AG20443 (cell line): ENCODE measurements at regions not wholly inside any gene's neighbourhood (a gene's known extent, or its start where the extent isn't known, plus 50 kb on each side); places are given as distances from the start of the nearest gene placed in this dataset.
"Not testable (repeated sequence)": the region's sequence is repeated elsewhere in the genome, so short reads cannot be mapped to it uniquely, and the experiment has no call there.

Experiments
- DNase-seq: peaks from one replicate; pipeline ENCODE4 v3.0.0; 2012; ENCODE audit warnings: low spot score, mixed read lengths

DNA sequence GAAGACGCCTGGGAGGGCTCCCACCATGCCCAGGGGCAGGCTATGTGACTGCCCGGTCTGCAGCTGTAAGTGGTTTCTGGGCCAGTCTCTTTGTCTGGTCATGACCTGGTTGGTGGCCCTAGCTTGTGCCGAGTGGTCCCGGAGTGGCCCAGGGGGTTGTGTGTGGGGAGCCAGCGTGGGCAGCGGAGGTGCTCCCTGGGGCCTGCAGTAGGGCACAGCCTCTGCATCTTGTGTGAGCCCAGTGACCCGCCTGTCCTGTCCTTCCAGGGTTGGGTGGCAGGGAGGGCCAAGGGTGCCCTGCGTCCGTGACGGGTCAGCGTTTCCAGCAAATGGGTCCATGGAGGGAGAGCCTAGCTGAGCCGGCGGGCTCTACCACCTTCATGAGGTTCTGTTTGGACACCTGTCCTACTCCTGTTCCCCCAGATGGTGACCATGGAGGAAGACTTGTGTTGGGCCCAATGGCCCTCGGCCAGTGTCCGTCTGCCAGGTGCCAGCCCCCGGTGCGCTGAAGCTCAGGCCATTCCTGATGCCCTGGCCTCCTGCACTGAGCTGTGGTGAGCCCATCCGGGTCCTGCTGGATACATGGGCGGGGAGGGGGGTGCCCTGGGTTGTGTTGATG lies 215.4 kb downstream of the SNRPN start:
- DNase-seq, result no peak

DNA sequence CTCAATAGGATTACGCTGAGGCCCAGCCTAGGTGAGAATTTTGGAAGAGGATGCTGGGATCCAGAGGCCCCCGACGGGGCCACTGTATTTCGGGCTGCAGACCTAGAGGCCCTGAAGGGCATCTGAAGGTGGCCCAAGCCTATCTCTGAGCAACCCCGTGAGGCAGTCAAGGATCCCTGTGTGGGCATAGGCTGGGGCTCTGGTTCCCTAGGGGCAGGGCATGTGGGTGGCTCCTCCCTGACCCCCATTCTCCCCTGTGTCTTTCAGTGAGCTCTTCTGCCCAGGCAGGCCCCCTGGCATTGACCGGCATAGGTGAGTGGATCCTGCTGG lies 216.0 kb downstream of the SNRPN start:
- no peak for DNase-seq

DNA sequence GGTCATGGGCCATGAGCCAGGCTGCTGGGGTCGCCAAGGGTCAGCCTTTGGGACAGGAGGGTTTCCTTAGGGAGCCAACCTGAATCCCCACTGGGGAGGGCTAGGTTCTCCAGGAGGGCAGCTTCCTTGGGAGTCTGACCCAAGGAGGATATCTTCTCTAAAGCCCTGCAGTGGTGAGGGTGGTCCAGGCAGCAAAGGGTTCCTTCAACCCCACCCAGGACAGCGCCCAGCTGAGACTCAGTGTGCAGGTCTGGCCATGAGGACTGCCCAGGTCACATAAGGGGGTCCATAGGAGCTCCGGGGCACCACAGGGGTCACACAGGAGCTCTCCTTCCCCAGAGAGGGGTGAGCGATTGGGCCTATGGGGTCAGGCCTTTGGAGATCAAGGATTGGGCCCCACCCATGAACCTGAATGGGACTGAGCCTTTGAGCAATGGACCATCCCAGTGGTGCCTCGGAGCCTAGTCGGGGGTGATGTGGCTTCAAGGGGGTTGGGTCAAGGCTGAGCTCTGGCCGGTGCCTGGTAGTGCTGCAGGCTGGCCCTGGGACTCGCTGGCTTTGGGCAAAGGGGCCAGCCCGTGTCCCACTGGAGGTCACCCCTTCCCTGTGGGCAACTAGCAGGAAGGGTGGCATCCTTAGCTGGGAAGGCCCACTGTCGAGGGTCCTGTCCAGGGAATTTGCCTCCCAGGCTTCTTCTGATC lies 216.5 kb downstream of the SNRPN start:
- DNase-seq, result no peak

DNA sequence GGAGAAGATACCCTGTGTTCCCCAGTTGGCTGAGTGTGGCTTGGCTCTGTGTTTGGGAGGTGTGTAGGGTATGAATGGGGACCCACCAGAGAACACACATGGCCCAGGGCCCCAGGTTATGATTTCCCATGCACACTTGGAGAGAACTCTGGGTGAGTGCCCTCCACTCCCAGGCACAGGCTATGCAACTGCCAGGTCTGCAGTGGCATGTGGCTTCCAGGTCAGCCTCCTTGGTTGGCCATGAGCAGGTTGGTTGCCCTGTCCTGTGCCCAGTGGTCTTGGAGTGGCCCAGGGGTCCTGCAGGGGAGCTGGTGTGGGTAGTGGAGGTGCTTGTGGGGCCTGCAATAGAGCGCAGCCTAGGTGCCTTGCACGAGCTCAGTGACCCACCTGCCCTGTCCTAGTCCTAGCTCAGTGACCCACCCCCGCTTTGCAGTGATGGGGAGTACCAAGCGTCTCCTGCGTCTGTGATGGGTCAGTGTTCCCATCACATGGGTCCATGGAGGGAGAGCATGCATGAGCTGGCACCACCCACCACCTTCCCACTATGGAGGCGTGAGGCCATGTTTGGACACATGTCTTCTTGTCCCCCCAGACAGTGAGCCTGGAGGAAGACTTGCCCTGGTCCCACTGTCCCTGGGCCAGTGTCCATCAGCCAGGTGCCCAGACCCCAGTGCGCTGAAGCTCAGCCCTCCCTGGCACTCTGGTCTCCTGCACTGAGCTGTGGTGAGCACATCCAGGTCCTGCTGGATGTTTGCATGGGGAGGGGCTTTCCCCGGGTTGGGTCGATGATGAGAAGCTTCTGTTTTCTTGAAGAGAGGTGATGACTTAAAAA lies 217.3 kb downstream of the SNRPN start:
- no peak for DNase-seq

DNA sequence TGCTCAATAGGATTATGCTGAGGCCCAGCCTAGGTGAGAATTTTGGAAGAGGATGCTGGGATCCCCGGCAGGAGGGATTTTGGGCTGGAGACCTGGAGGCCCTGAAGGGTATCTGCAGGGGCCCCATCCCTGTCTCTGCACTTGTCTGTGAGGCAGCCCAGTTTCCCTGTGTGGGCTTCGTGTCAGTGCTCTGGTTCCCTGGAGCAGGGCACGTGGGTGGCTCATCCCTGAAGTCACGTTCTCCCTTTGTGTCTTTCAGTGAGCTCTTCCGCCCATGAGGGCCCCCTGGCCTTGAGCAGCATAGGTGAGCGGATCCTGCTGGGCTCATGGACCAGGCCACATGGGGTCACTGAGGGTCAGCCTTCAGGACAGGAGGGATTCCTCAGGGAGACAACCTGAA lies 217.9 kb downstream of the SNRPN start:
- no peak for DNase-seq

DNA sequence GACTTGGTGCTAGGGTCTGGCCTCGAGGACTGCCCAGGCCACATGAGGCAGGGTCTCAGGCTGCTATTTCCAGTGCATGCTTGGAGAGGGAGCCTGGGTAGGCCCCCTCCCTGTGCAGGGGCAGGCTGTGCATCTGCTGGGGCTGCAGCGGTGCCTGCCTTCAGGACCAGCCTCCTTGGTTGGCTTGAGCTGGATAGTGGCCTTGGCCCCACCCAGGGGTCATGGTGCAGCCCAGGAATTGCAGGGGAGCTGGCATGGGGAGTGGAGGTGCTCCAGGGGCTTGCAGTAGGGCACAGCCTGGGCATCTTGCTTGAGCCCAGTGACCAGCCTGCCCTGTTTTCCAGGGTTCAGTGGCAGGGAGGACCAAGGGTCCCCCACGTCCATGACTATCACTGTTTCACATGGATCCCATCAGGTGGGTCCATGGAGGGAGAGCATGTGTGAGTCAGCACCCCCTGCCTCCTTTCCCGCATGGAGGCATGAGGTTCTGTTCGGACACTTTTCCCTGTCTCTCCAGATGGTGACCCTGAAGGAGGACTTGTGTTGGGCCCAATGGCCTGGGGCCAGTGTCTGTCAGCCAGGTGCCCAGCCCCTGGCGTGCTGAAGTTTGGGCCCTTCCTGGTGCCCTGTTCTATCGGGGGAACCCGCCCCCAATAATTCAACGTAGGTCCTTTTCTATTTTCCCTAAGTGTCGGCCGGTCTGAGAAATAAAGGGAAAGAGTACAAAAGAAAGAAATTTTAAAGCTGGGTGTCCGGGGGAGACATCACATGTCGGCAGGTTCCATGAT lies 218.6 kb downstream of the SNRPN start:
- DNase-seq, result no peak

DNA sequence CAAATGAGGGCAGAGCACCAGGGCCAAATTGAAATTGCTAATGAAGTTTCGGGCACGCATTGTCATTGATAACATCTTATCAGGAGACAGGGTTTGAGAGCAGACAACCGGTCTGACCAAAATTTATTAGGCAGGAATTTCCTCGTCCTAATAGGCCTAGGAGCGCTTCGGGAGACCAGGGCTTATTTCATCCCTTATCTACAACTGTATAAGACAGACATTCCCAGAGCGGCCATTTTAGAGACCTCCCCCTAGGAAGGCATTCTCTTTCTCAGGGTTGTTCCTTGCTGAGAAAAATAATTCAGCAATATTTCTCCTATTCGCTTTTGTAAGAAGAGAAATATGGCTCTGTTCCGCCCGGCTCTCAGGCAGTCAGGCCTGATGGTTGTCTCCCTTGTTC lies 219.4 kb downstream of the SNRPN start:
- not testable (repeated sequence) for DNase-seq

DNA sequence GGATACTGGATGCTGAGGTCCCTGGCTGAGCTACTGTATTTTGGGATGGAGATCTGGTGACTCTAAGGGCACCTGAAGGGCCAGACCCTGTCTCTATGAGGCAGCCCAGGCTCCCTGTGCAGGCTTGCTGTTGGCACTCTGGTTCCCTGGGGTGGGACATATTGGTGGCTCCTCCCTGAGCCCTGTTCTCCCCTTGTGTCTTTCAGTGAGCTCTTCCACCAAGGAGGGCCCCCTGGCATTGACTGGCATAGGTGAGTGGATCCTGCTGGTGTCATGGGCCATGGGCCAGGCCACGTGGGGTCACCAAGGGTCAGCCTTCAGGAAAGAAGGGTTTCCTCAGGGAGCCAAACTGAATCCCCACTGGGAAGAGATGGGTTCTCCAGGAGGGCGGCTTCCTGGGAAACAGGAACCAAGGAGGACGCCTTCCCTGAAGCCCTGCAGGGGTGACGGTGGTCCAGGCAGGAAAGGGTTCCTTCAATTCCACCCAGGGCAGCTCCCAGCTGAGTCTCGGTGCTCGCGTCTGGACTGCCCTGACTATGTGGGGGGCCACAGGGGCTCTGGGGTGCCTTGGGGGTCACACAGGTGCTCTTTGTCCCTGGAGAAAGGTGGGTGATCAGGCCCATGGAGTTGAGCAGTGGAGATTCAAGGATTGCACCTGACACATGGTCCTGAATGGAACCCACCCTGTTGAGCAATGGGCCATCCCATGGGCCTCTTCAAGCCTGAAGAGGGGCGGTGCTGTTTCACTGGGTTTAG lies 220.4 kb downstream of the SNRPN start:
- DNase-seq, result no peak

DNA sequence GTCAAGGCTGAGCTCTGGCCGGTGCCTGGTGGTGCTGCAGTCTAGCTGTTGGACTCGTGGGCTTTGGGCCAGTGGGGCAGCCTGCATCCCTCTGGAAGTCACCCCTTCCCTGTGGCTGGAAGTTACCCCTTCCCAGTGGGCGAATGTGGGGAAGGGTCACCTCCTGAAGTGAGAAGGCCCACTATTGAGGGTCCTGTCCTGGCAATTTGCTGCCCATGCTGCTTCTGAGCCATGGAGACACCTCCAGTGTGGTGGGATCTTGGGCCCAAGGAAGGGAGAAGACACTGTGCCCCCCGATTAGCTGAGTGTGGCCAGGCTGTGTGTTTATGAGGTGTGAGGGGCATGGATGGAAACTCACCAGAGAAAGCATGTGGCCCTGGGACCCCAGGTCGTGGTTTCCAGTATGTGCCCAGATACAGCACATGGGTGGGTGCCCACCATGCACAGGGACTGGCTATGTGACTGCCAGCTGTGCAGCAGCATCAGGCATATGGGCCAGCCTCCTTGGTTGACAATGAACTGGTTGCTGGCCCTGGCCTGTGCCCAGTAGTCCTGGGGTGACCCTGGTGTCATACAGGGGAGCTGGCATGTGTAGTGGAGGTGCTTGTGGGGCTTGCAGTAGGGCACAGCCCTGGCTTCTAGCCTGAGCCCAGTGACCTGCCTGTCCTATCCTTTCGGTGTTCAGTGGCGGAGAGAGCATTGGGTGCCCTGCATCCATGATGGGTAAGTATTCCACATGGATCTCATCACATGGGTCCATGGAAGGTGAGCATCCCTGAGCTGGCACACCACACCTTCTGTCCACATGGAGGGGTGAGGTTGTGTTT lies 221.2 kb downstream of the SNRPN start:
- no peak for DNase-seq

DNA sequence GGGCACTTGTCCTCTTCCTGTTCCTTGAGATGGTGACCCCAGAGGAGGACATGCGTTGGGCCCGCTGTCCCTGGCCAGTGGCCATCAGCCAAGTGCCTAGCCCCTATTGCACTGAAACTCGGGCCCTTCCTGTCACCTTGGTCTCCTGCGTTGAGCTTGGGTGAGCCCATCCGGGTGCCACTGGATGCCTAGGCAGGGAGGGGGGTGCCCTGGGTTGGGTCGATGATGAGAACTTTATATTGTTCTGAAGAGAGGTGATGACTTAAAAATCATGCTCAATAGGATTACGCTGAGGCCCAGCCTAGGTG lies 221.8 kb downstream of the SNRPN start:
- peak; percentile 4 for DNase-seq

DNA sequence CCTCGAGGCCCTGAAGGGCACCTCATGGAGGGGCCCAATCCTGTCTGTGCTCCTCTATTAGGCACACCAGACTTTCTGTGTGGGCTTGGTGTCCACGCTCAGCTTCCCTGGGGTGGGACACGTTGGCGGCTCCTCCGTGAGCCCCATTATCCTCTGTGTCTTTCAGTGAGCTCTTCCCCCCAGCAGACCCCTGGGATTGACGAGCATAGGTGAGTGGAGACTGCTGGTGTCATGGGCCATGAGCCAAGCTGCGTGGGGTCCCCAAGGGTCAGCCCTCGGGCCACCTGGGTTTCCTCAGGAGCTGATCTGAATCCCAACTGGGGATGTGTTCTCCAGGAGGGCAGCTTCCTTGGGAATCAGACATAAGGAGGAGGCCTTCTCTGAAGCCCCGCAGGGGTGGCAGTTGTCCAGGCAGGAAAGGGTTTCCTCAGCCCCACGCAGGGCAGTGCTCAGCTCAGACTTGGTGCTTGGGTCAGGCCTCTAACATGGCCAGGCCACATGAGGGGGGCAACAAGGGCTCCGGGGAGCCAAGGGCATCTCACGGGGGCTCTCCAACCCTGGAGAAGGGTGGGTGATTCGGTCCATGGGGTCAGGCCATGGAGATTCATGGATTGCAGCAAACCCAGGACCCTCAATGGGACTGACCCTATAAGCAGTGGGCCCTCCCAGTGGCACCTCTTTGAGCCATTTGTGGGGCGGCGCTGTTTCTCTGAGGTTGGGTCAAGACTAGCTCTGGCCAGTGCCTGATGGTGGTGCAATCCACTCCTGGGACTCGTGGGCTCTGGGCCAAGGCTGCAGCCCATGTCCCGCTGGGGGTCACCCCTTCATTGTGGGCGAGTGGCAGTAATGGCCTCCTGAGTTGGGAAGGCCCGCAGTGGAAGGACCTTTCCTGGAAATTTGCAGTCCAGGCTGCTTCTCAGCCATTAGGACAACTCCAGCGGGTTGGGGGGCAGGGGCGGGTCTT lies 222.5 kb downstream of the SNRPN start:
- DNase-seq, result peak; percentile 7

DNA sequence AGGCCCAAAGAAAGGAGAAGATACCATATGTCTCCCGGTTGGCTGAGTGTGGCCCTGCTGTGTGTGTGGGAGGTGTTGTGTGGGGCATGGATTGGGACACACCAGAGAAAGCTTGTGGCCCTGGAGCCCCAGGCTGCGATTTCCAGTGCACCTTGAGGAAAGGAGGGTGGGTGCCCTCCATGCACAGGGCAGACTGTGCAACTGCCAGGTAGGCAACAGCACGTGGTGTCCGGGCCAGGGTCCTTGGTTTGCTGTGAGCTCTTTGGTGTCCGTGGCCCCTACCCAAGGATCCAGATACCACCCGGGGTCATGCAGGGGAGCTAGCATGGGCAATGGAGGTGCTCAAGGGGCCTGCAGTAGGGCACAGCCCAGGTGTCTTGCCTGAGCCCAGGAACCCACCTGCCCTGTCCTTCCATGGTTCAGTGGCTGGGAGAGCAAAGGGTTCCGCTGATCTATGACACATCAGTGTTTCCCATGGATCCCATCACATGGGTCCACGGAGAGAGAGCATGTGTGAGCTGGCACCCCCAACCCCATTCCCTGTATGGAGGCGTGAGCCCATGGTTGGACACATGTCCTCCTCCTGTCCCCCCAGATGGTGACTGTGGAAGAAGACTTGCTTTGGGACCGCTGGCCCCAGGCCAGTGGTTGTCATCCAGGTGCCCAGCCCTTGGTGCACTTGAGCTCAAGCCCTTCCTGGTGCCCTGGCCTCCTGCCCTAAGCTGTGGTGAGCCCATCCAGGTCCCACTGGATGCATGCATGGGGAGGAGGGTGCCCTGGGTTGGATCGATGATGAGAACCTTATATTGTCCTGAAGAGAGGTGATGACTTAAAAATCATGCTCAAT lies 223.4 kb downstream of the SNRPN start:
- DNase-seq, result no peak

DNA sequence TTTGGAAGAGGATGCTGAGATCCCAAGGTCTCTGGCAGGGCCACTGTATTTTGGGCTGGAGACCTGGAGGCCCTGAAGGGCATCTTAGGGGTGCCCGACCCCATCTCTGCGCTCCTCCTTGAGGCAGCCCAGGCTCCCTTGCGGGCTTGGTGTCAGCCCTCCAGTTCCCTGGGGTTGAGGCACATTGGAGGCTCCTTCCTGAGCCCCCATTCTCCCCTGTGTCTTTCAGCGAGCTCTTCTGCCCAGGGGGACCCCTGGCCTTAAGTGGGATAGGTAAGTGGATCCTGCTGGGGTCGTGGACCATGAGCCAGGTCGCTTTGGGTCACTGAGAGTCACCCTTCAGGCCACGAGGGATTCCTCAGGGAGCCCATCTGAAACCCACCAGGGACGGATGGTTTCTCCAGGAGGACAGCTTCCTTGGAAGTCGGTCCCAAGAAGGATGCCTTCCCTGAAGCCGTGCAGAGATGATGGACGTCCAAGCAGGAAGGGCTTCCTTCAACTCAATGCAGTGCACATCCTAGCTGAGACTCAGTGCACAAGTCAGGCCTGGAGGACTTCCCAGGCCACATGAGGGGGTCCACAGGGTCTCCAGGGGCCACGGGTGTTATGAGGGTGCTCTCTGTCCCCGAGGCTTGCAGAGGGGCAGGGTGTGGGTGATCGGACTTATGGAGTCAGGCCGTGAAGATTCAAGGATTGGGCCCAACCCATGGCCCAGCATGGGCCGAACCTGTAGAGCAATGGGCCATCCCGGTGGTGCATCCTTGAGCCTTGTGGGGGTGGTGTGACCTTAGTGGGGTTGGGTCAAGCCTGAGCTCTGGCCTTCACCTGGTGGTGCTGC lies 224.3 kb downstream of the SNRPN start:
- DNase-seq, result no peak

DNA sequence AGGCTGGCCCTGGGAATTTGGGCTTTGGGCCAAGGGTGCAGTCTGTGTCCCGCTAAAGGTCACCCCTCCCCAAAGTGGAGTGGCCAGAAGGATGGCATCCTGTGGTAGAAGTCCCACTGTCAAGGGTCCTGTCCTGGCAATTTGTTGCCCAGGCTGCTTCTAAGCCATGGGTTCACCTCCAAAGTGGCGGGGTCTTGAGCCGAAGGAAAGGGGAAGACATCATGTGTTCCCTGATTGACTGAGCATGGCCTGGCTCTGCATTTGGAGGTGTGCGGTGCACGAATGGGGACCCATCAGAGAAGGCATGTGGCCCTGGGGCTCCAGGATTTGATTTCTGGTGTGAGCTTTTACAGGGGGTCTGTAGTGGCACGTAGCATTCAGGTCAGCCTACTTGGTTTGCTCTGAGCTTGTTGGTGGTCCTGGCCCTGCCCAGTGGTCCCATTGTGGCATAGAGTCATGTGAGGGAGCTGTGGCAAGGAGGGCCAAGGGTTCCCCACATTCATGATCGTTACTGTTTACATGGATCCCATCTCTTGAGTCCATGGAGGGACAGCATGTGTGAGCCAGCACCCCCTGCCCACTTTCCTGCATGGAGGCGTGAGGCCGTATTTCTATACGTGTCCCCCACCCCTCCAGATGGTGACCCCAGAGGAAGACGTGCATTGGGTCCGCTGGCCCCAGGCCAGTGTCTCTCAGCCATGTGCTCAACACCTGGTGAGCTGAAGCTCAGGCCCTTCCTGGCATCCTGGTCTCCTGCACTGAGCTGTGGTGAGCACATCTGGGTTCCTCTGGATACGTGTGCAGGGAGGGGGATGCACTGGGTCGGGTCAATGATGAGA lies 225.1 kb downstream of the SNRPN start:
- no peak for DNase-seq

DNA sequence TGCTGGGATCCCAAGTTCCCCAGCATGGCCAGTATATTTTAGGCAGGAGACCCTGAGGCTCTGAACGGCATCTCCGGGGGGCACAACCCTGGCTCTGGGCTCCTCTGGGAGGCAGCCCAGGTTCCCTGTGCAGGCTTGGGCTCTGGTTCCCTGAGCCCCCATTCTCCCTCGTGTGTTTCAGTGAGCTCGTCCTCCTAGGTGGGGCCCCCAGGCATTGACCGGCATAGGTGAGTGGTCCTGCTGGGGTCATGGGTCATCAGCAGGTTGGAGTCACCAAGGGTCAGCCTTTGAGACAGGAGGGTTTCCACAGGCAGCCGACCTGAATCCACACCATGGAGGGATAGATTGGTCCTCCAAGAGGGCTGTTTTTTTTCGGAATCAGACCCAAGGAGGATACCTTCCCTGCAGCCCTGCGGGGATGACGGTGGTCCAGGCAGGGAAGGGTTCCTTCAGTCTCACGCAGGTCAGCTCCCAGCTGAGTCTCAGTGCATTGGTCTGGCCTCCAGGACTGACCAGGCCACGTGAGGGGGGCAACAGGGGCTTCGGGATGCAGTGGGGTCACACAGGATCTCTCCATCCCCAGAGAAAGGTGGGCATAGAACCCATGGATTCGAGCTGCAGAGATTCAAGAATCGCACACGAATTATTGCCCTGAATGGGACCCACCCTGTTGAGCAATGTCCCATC lies 226.0 kb downstream of the SNRPN start:
- no peak for DNase-seq

DNA sequence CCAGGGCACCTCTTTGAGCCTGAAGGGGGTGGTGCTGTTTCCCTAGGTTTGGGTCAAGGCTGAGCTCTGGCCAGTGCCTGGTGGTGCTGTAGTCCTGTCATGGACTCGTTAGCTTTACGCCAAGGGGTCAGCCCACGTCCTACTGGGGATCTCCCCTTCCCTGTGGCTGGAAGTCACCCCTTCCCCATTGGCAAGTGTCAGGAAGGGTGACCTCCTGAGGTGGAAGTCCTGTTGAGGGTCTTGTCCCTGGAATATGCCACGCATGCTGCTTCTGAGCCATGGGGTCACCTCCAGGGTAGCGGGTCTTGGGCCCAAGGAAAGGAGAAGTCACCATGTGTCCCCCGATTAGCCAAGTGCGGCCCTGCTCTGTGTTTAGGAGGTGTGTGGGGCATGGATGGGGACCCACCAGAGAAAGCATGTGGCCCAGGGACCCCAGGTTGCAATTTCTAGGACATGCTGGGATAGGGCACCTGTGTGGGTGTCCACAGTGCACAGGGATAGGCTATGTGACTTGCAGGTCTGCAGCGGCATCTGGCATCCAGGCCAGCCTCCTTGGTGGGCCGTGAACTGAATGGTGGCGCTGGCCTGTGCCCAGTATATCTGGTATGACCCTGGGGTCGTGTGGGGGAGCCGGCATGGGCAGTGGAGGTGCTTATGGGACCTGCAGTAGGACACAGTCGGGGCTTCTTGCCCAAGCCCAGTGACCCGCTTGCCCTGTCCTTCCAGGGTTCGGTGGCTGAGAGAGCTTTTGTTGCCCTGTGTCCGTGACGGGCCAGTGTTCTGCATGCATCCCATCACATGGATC lies 226.7 kb downstream of the SNRPN start:
- no peak for DNase-seq
